ENCODE measurements at regions not wholly inside any gene's neighbourhood (a gene's known extent, or its start where the extent isn't known, plus 50 kb on each side); places are given as distances from the start of the nearest gene placed in this dataset.
"Not testable (repeated sequence)": the region's sequence is repeated elsewhere in the genome, so short reads cannot be mapped to it uniquely, and the experiment has no call there.

DNA sequence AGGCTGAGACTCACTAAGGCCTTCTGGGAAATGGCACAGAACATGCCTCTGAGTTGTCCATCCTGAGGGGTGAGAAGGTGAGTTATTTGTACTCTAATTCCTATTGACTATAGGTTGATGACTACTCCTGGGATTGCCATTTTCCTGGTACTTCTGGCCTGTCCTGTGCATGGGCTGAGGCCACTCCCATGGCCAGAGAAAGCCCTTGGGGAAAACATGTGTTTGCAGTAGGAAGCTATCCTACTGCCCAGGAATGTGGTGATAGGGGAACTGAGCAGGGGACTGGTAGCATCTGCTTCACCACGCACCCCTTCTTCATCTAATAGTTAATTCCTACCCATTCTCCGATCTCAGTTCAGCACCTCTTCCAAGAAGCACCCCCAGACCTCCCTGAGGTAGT lies 62.6 kb upstream of the MEX3C start:
- no peak overlapping the region for H3K4me3 ChIP-seq (ENCODE audit: low read depth, low read length)
- TF ChIP-seq, protein P1, sequence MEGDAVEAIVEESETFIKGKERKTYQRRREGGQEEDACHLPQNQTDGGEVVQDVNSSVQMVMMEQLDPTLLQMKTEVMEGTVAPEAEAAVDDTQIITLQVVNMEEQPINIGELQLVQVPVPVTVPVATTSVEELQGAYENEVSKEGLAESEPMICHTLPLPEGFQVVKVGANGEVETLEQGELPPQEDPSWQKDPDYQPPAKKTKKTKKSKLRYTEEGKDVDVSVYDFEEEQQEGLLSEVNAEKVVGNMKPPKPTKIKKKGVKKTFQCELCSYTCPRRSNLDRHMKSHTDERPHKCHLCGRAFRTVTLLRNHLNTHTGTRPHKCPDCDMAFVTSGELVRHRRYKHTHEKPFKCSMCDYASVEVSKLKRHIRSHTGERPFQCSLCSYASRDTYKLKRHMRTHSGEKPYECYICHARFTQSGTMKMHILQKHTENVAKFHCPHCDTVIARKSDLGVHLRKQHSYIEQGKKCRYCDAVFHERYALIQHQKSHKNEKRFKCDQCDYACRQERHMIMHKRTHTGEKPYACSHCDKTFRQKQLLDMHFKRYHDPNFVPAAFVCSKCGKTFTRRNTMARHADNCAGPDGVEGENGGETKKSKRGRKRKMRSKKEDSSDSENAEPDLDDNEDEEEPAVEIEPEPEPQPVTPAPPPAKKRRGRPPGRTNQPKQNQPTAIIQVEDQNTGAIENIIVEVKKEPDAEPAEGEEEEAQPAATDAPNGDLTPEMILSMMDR (IDR thresholded peaks at IDR 0.05; ENCODE audit: low read depth, low read length, missing control alignments) = no peak
- no peak for DNase-seq (ENCODE audit: low read depth)

DNA sequence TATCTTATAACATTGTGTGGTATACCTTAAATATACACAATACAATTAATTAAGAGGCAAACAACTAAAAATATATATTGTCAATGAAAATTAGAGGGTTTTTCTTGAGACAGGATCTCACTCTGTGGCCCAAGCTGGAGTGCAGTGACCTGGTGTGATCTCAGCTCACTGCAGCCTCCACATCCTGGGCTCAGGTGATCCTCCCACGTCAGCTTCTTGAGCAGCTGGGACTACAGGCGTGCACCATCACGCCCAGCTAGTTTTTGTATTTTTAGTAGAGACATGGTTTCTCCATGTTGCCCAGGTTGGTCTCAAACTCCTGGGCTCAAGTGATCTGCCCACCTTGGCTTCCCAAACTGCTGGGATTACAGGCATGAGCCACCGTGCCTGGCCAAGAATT lies 68.6 kb upstream of the MEX3C start:
- DNase-seq (ENCODE audit: low read depth); H3K4me3 ChIP-seq (ENCODE audit: low read depth, low read length): not testable (repeated sequence)

DNA sequence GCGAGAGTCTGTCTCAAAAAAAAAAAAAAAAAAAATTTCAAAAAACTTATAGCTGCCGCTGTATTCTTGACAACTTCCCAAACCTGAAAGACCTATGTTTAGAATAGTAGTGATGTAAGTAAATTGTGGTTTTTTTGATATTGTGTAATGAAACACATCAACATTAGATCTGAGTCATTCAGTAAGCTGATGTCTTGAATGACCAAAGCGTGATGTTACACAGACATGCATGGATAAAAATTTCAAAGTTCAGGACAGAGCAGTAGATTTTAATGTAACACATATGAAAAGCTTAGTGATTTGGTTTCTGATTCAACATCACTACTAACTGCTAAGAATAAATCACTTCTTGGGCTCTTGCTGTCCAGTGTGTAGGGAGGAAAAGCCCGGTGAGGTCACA lies 69.3 kb upstream of the MEX3C start:
- H3K4me3 ChIP-seq (ENCODE audit: low read depth, low read length) = no peak overlapping the region
- DNase-seq (ENCODE audit: low read depth) = no peak

DNA sequence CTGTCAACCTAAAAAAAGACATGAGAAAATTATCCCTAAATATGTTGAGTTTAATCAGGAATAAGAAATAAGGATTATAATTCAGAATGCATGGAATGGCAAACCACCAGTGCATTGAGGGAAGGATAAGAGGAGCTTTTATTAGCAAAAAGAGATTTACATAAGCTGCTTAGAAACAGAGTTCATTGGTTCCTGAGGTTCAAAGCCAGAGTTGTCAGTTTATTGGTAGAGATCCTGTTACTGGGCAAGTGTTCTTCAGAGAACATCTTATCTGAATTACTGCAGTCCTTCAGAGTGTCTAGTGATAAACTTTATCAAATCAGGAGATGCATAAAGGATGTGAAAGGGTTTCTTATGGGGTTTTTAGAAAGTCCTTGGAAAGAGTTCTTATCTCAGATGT lies 76.0 kb upstream of the MEX3C start:
- H3K4me3 ChIP-seq (ENCODE audit: low read depth, low read length) = no peak overlapping the region
- no peak for DNase-seq (ENCODE audit: low read depth)
- TF ChIP-seq, protein P1 (IDR thresholded peaks at IDR 0.05; ENCODE audit: low read depth, low read length, missing control alignments) = no peak

More for the DNA sequence above, 69.3 kb upstream of the MEX3C start:
- TF ChIP-seq, protein P1 (IDR thresholded peaks at IDR 0.05; ENCODE audit: low read depth, low read length, missing control alignments) = no peak

DNA sequence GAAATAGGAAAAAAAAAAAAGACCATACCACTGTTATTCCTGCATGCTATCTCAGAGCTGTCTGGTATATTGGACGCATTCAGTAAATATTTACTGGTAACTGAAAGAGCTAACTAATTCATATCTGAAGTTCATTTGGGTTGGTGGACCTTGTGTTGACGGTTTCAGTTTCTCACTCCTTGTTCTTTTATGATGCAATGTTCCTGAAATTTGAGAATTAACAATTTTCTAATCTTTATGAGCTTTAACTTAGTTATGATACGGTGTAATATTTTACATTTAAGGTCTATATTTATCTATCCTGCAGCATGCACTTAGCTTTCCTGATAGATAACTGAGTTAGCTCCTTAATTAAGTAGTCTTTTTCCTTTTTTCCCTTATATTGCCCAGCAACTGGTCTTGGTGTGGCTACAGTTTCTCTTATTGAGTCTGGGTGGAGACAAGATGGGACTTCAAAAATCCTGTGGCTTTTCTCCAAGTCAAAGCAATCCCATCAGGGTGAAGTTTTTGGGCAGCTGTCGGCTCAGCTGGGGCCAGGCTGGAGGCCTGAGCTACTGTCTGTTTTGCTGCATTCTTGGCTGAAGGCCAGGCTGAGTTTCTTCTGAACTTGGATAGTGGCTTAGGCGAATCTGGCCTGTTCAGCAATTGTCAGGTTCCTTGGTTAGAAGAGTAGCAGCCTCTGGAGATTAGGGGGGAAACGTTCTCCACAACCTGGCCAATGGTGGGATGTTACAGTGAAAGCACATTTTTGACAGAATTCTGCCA lies 78.4 kb upstream of the MEX3C start:
- no peak for DNase-seq (ENCODE audit: low read depth)
- TF ChIP-seq, protein P1 (IDR thresholded peaks at IDR 0.05; ENCODE audit: low read depth, low read length, missing control alignments) = no peak
- no peak overlapping the region for H3K4me3 ChIP-seq (ENCODE audit: low read depth, low read length)

DNA sequence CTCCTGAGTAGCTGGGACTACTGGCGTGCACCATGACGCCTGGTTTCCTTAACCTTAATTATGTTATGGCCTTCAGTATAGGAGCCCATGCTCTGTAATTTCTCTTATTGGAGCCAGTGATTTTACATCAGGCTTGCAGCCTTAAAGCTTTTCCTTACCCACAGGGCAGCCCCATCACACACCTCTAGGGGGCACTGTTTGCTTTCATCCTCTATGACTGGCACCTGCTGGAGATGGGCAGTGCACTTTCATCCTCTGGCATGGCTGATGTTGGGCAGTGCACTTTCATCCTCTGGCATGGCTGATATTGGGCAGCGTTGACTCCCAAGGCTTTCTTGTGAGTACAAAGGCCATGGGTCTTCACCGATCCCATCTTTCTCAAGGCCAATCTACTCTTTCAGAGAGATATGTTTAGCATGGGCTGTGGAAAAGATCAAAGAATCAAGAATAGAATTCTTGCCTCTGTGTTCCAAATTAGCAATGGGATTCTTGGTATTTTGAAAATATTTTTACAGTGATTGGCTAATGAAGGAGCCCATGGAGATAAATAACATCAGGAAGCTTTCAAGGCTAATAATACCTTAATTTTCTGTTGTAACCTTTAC lies 80.7 kb upstream of the MEX3C start:
- TF ChIP-seq, protein P1 (IDR thresholded peaks at IDR 0.05; ENCODE audit: low read depth, low read length, missing control alignments) = peak; percentile 77
- no peak overlapping the region for H3K4me3 ChIP-seq (ENCODE audit: low read depth, low read length)
- peak; percentile 13 for DNase-seq (ENCODE audit: low read depth)

DNA sequence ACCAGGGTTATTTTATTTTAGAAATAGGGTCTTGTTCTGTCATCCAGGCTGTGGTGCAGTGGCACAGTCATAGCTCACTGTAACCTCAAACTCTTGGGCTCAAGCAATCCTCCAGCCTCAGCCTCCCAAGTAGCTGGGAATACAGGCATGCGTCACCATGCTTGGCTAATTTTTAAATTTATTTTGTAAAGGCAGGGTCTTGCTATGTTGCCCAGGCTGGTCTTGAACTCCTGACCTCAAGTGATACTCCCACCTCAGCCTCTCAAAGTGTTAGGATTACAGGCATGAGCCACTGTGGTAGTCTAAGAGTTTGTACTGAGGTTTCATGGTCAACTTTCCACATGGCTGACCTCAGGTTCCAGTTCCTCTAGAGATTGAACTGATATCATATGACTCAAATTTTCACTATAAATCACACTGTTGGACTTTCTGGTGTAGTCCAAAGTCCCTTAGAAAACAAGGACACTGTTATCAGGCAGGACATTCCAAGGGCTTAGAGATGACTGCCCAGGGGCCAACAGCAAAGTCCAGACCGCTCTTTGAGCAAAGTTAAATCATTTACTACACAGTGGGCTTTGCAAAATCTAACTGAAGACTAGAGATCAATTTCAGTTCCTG lies 82.0 kb upstream of the MEX3C start:
- TF ChIP-seq, protein P1 (IDR thresholded peaks at IDR 0.05; ENCODE audit: low read depth, low read length, missing control alignments) = no peak
- peak; percentile 15 for DNase-seq (ENCODE audit: low read depth)
- H3K4me3 ChIP-seq (ENCODE audit: low read depth, low read length) = no peak overlapping the region

All from GM12864 (cell line).